Naive thymus-derived CD4-positive, alpha-beta T cell (primary cell): ENCODE measurements at regions not wholly inside any gene's neighbourhood (a gene's known extent, or its start where the extent isn't known, plus 50 kb on each side); places are given as distances from the start of the nearest gene placed in this dataset.

ENCODE experiments used
- ATAC-seq: fragments of 150-1000 bp; cut with Tn5 transposase; 2 replicates; pipeline ENCODE4 v1.10.0; 2021; ENCODE audit warnings: mild to moderate bottlenecking, moderate library complexity
- CTCF ChIA-PET: fragments of 350-600 bp; sonication (Branson Sonifier 250); formaldehyde crosslinking; loops from one replicate; lab custom pipeline; 2021; ENCODE audit warnings: antibody characterized with exemption; lab: Charles Lee
- POLR2A ChIA-PET: fragments of 350-600 bp; sonication (Branson Sonifier 250); formaldehyde crosslinking; loops from one replicate; lab custom pipeline; 2021; ENCODE audit warnings: antibody characterized with exemption, inconsistent platforms; lab: Charles Lee
- DNase-seq, 9 donors: peaks; one replicate each; pipeline versions ENCODE4 v3.0.0 to v3.0.0-alpha.2; 2020 to 2022; ENCODE audit warnings: mixed read lengths in 1 of 9
- H3K27ac ChIP-seq: one replicate; pipeline ENCODE4 v1.7.0; 2013; ENCODE audit warnings: mild to moderate bottlenecking, low read depth, low read length, moderate library complexity
- H3K27me3 ChIP-seq, 2 donors: one replicate each; pipeline ENCODE4 v1.7.0; 2013; ENCODE audit warnings: low read length in 2 of 2, mild to moderate bottlenecking in 2 of 2, moderate library complexity in 2 of 2; ENCODE audit not compliant: control insufficient read depth in 2 of 2, insufficient read depth in 2 of 2
- H3K36me3 ChIP-seq, 3 experiments: 1 replicate in 2 of 3; 2 replicates in 1 of 3; pipeline ENCODE4 v1.7.0; 2013; ENCODE audit warnings: low read length in 3 of 3, mild to moderate bottlenecking in 3 of 3, moderate library complexity in 1 of 3; ENCODE audit not compliant: insufficient read depth in 3 of 3, control insufficient read depth in 2 of 3
- H3K4me1 ChIP-seq, 2 donors: one replicate each; pipeline ENCODE4 v1.7.0; 2013; ENCODE audit warnings: low read length in 2 of 2, mild to moderate bottlenecking in 2 of 2, moderate library complexity in 1 of 2; ENCODE audit not compliant: control insufficient read depth in 2 of 2, insufficient read depth in 2 of 2
- H3K4me3 ChIP-seq: 2 replicates; pipeline ENCODE4 v1.7.0; 2013; ENCODE audit warnings: mild to moderate bottlenecking, low read length
- H3K9me3 ChIP-seq, 3 experiments: 1 replicate in 2 of 3; 2 replicates in 1 of 3; pipeline ENCODE4 v1.7.0; 2013; ENCODE audit warnings: low read length in 3 of 3; ENCODE audit not compliant: control insufficient read depth in 2 of 3
- H3K27ac Mint-ChIP-seq, 9 donors: one replicate each; pipeline ENCODE4 v1.8.0; 2020 to 2022; ENCODE audit warnings: mixed read lengths in 9 of 9, mild to moderate bottlenecking in 8 of 9, moderate library complexity in 5 of 9, inconsistent platforms in 2 of 9
- H3K27me3 Mint-ChIP-seq, 5 donors: one replicate each; pipeline ENCODE4 v1.8.0; 2021 to 2022; ENCODE audit warnings: mixed read lengths in 5 of 5, mild to moderate bottlenecking in 1 of 5
- H3K36me3 Mint-ChIP-seq, 5 donors: one replicate each; pipeline ENCODE4 v1.8.0; 2020 to 2022; ENCODE audit warnings: mixed read lengths in 5 of 5, mild to moderate bottlenecking in 3 of 5, inconsistent platforms in 1 of 5
- H3K4me1 Mint-ChIP-seq, 7 donors: one replicate each; pipeline ENCODE4 v1.8.0; 2020 to 2022; ENCODE audit warnings: mixed read lengths in 7 of 7, mild to moderate bottlenecking in 3 of 7, inconsistent platforms in 1 of 7
- H3K4me3 Mint-ChIP-seq, 10 donors: one replicate each; pipeline ENCODE4 v1.8.0; 2020 to 2022; ENCODE audit warnings: mild to moderate bottlenecking in 10 of 10, mixed read lengths in 10 of 10, moderate library complexity in 6 of 10, inconsistent platforms in 2 of 10
- H3K9me3 Mint-ChIP-seq, 11 donors: one replicate each; pipeline ENCODE4 v1.8.0; 2020 to 2022; ENCODE audit warnings: mixed read lengths in 11 of 11, mild to moderate bottlenecking in 4 of 11, inconsistent platforms in 1 of 11, moderate library complexity in 1 of 11
- intact Hi-C, 2 donors: fragments of 100-400 bp; cut with micrococcal nuclease; formaldehyde crosslinking; loops; one replicate each; pipeline ENCODE4 v1.15.1; 2023

DNA sequence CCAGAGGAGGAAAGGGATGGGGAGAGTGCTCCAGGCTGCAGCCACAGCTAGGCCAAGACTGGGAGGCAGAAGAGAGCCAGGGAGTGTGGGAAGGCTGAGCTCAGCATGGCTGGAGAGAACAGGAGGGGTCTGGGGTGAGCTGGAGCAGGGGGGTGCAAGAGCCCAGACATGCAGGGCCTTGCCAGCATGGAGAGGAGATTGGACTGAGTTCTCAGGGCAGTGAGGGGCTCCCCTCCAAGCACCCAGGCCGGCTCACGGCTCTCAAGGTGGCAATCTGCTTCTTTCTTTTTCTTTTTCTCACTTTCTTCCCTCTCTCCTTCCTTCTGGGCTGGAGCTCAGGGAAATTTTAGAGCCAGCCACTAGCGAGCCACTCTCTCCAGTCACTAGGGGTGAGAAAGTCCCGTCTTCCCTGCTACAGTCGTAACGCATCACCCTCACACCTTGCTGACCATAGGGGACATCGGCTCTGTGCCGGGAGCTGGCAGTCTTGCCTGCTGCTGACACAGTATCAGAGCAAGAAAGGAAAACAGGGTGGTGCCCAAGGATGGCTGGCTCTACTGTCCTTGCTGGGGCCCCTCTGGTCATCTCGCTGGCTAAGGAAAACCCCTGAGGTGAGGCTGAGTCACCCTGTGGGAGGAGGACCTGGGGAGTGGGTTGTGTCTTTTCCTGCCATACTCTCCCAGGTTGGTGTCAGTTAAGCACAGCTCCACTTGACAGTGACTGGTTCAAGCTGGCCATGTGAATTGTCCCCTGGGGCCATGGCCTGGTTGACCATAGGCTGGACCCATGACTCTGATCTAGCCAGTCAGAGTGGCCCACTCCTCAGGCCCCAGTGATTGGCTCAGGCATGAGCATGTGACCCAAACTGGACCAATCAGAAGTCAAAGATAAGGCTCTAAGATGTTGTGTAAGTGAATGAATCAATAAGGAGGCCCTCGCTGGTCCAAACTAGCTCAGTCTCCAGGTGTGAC lies 135.1 kb upstream of the PMEPA1 start:
- no peaks in the 10 kb centered on the region for H3K36me3 ChIP-seq
- H3K4me3 ChIP-seq: no peak overlapping the region
- no peak overlapping the region for H3K4me3 Mint-ChIP-seq
- H3K27ac ChIP-seq: no peak overlapping the region
- no peak for DNase-seq
- H3K27me3 ChIP-seq: no peaks in the 10 kb centered on the region
- H3K27me3 Mint-ChIP-seq: peaks cover 0 to 6% (median 0%) of the 10 kb centered on the region in 5 donors
- ChIA-PET POLR2A (no interaction called here), CTCF (interaction anchor here (0.7 kb wide), 1 partner anchor 37 kb away, joined by 3 read pairs; no protein-coding TSS in a partner anchor)
- no peak for ATAC-seq
- H3K36me3 Mint-ChIP-seq: no peaks in the 10 kb centered on the region
- no peaks in the 10 kb centered on the region for H3K4me1 Mint-ChIP-seq
- H3K4me1 ChIP-seq: no peaks in the 10 kb centered on the region
- no peak overlapping the region for H3K27ac Mint-ChIP-seq
- H3K9me3 Mint-ChIP-seq: peaks cover 0 to 2% (median 0%) of the 10 kb centered on the region in 11 donors
- no peaks in the 10 kb centered on the region for H3K9me3 ChIP-seq
- intact Hi-C loops: no loop called here

DNA sequence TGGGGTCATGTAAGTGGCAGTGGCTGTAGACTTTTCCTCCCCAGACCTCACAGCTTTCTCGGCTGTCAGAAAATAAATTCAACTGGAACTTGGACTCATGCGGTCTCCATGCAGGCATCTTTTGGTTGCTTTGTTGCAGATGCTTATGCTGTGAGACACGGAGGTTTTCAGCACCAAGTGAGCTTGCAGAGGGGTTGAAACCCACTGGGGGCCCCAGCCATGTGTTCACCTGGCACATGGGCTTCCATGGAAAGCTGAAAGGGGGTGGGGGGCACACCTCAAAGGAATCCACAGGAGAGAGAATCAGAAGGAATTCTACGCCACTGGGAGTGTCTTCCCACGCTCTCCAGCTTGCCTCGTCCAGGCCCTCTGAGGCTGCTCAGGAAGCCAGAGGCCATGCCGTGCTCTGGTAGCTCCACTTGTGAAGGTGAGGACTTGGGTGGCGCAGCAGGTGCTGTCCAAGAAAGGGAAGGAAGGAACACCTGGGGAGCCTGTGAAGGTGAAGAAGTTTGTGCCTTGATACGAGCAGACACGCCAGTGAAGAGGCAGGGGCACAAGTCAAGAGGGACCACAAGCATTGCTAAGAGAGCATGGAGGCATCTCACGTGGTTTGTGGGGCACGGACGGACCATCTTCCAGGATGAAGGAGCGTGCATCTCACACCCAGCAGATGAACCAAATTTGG lies 134.3 kb upstream of the PMEPA1 start:
- DNase-seq: no peak
- H3K27me3 Mint-ChIP-seq: peaks cover 0 to 6% (median 0%) of the 10 kb centered on the region in 5 donors
- H3K27ac Mint-ChIP-seq: no peak overlapping the region
- Histone ChIP-seq H3K27ac (no peak overlapping the region), H3K9me3 (no peaks in the 10 kb centered on the region), H3K27me3 (no peaks in the 10 kb centered on the region), H3K4me3 (no peak overlapping the region), H3K36me3 (no peaks in the 10 kb centered on the region), H3K4me1 (no peaks in the 10 kb centered on the region)
- ATAC-seq: no peak
- H3K9me3 Mint-ChIP-seq: peaks cover 0 to 2% (median 0%) of the 10 kb centered on the region in 11 donors
- H3K4me1 Mint-ChIP-seq: no peaks in the 10 kb centered on the region
- H3K4me3 Mint-ChIP-seq: no peak overlapping the region
- ChIA-PET POLR2A (no interaction called here), CTCF (no interaction called here)
- no peaks in the 10 kb centered on the region for H3K36me3 Mint-ChIP-seq
- intact Hi-C loops: no loop called here

DNA sequence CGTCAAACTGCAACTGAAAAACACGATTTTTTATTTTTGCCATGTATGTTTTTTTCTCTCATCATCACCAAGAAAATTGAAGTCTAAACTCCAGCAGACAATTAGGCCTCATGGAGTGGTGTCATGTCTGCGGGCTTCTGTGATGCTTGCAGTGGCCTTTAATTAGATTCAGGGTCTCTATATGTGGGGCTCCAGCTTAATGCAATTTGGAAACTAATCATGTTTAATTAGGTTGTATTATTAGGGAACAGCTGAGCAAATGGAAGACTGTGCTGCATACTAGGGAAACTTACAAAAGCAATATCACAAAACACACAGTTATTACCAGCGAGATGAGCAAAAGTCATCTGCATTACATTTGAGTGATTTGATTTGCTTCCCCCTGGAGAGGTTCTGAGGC lies 132.9 kb upstream of the PMEPA1 start:
- intact Hi-C loops: no loop called here
- Mint-ChIP-seq H3K27ac (no peak overlapping the region), H3K4me1 (no peaks in the 10 kb centered on the region), H3K36me3 (no peaks in the 10 kb centered on the region), H3K9me3 (peaks cover 0 to 2% (median 0%) of the 10 kb centered on the region in 11 donors), H3K27me3 (peaks cover 0 to 4% (median 0%) of the 10 kb centered on the region in 5 donors), H3K4me3 (no peak overlapping the region)
- ATAC-seq (no peak), DNase-seq (no peak)
- Histone ChIP-seq H3K9me3 (no peaks in the 10 kb centered on the region), H3K4me3 (no peak overlapping the region), H3K27ac (no peak overlapping the region), H3K36me3 (no peaks in the 10 kb centered on the region), H3K4me1 (no peaks in the 10 kb centered on the region), H3K27me3 (no peaks in the 10 kb centered on the region)
- POLR2A ChIA-PET: no interaction called here
- CTCF ChIA-PET: no interaction called here

- Histone ChIP-seq H3K9me3 (no peaks in the 10 kb centered on the region), H3K36me3 (no peaks in the 10 kb centered on the region), H3K4me3 (no peak overlapping the region), H3K27me3 (no peaks in the 10 kb centered on the region), H3K27ac (no peak overlapping the region), H3K4me1 (no peaks in the 10 kb centered on the region)
- intact Hi-C loops: no loop called here
- ChIA-PET CTCF (no interaction called here), POLR2A (no interaction called here)
- Mint-ChIP-seq H3K27me3 (no peaks in the 10 kb centered on the region), H3K9me3 (no peaks in the 10 kb centered on the region), H3K4me3 (no peak overlapping the region), H3K36me3 (no peaks in the 10 kb centered on the region), H3K27ac (no peak overlapping the region), H3K4me1 (no peaks in the 10 kb centered on the region)
- ATAC-seq (no peak), DNase-seq (no peak)
Observed at GRCh38 chr20:57841297-57841866, 131.6 kb upstream of the PMEPA1 start.

- DNase-seq: no peak
- intact Hi-C loops: no loop called here
- H3K27ac Mint-ChIP-seq: no peak overlapping the region
- H3K4me1 Mint-ChIP-seq: no peaks in the 10 kb centered on the region
- no peaks in the 10 kb centered on the region for H3K27me3 Mint-ChIP-seq
- no peaks in the 10 kb centered on the region for H3K27me3 ChIP-seq
- no peaks in the 10 kb centered on the region for H3K36me3 Mint-ChIP-seq
- no peak overlapping the region for H3K4me3 Mint-ChIP-seq
- no peaks in the 10 kb centered on the region for H3K9me3 Mint-ChIP-seq
- ChIA-PET CTCF (no interaction called here), POLR2A (no interaction called here)
- H3K4me1 ChIP-seq: no peaks in the 10 kb centered on the region
- no peaks in the 10 kb centered on the region for H3K36me3 ChIP-seq
- no peak overlapping the region for H3K4me3 ChIP-seq
- no peak for ATAC-seq
- H3K27ac ChIP-seq: no peak overlapping the region
- H3K9me3 ChIP-seq: no peaks in the 10 kb centered on the region
Observed at GRCh38 chr20:57840504-57841296, 130.9 kb upstream of the PMEPA1 start.

DNA sequence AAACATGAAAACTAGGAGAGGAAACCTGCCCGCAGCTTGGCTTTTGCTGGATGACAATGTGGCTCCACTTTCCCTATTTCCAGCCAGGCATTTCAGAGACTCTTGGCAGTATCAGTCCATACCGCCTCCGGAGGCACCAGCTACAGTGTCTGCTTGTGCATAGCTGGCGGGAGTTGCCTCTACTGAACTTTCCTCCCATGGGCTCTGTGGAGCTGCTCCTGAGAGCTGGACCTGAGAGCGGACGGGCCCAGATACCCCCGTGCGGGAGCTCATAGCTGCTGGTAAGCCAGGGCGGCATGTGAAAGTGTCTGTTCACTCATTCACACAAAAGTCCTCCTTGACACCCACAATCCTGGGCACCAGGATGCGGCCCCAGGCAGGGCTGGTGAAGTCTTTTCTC lies 130.3 kb upstream of the PMEPA1 start:
- Histone ChIP-seq H3K27me3 (no peaks in the 10 kb centered on the region), H3K27ac (no peak overlapping the region), H3K4me1 (no peaks in the 10 kb centered on the region), H3K4me3 (no peak overlapping the region), H3K9me3 (no peaks in the 10 kb centered on the region), H3K36me3 (no peaks in the 10 kb centered on the region)
- no peak for DNase-seq
- Mint-ChIP-seq H3K4me3 (no peak overlapping the region), H3K4me1 (no peaks in the 10 kb centered on the region), H3K27me3 (no peaks in the 10 kb centered on the region), H3K27ac (no peak overlapping the region), H3K36me3 (no peaks in the 10 kb centered on the region), H3K9me3 (no peaks in the 10 kb centered on the region)
- intact Hi-C loops: no loop called here
- ATAC-seq: no peak
- POLR2A ChIA-PET: no interaction called here
- CTCF ChIA-PET: no interaction called here
